Suprapubic skin (tissue), 4 donors: ENCODE measurements at regions not wholly inside any gene's neighbourhood (a gene's known extent, or its start where the extent isn't known, plus 50 kb on each side); places are given as distances from the start of the nearest gene placed in this dataset.

Experiments used
- DNase-seq, 2 donors: peaks; one replicate each; pipeline ENCODE4 v3.0.0-alpha.2; 2019; ENCODE audit warnings: low spot score in 2 of 2
- H3K27ac ChIP-seq: fragments of 200-600 bp; sonication (generic); one replicate; pipeline ENCODE4 v1.5.1; 2019
- H3K27me3 ChIP-seq: fragments of 200-600 bp; sonication (generic); one replicate; pipeline ENCODE4 v1.5.1; 2019
- H3K36me3 ChIP-seq: fragments of 200-600 bp; sonication (generic); one replicate; pipeline ENCODE4 v1.5.1; 2019
- H3K4me1 ChIP-seq: fragments of 200-600 bp; sonication (generic); one replicate; pipeline ENCODE4 v1.5.1; 2019
- H3K4me3 ChIP-seq: fragments of 200-600 bp; sonication (generic); one replicate; pipeline ENCODE4 v1.5.1; 2019; ENCODE audit warnings: mild to moderate bottlenecking
- H3K9me3 ChIP-seq: fragments of 200-600 bp; sonication (generic); one replicate; pipeline ENCODE4 v1.5.1; 2019
- CTCF ChIP-seq, 2 donors: fragments of 200-600 bp in 1 of 2; fragments of 450-650 bp in 1 of 2; sonication (generic) in 1 of 2; IDR thresholded peaks; one replicate each; pipeline ENCODE4 v1.5.1; 2016 to 2019; ENCODE audit warnings: antibody characterized with exemption in 2 of 2, mild to moderate bottlenecking in 1 of 2, moderate library complexity in 1 of 2
- EP300 ChIP-seq: sonication (generic); formaldehyde crosslinking; IDR thresholded peaks from one replicate; pipeline ENCODE4 v1.6.1; 2017; ENCODE audit warnings: antibody characterized with exemption
- POLR2A ChIP-seq, 2 donors: fragments of 450-650 bp; IDR thresholded peaks; one replicate each; pipeline ENCODE4 v1.6.1; 2017; ENCODE audit warnings: antibody characterized with exemption in 2 of 2, mild to moderate bottlenecking in 2 of 2, moderate library complexity in 2 of 2
- POLR2AphosphoS5 ChIP-seq, 3 donors: sonication (generic); formaldehyde crosslinking; IDR thresholded peaks; one replicate each; pipeline ENCODE4 v1.6.1; 2017; ENCODE audit warnings: antibody characterized with exemption in 3 of 3
- WGBS: methylation state at CpG from one replicate; pipeline ENCODE4 v1.1.5; 2018; 5-methylcytosine and 5-hydroxymethylcytosine counted together

- TF ChIP-seq CTCF (IDR thresholded peaks at IDR 0.05) (no peak), POLR2AphosphoS5 (IDR thresholded peaks at IDR 0.05) (no peak), EP300 (no peak), POLR2A (IDR thresholded peaks at IDR 0.05) (no peak)
- no peak overlapping the region for H3K4me3 ChIP-seq
- no peaks in the 10 kb centered on the region for H3K27me3 ChIP-seq
- no peaks in the 10 kb centered on the region for H3K4me1 ChIP-seq
- H3K27ac ChIP-seq: no peak overlapping the region
- no peaks in the 10 kb centered on the region for H3K9me3 ChIP-seq
- no peak for DNase-seq
- H3K36me3 ChIP-seq: no peaks in the 10 kb centered on the region
- WGBS: 96% methylated on average over 3 of the region's 3 CpGs
Observed at GRCh38 chr3:170766253-170766652, 103.7 kb downstream of the RPL22L1 start.

- Histone ChIP-seq H3K36me3 (no peaks in the 10 kb centered on the region), H3K4me3 (no peak overlapping the region), H3K27ac (peak overlapping the region; percentile 48), H3K9me3 (no peaks in the 10 kb centered on the region), H3K4me1 (no peaks in the 10 kb centered on the region), H3K27me3 (no peaks in the 10 kb centered on the region)
- TF ChIP-seq CTCF (IDR thresholded peaks at IDR 0.05) (no peak), POLR2AphosphoS5 (IDR thresholded peaks at IDR 0.05) (peak in 1 of 3 donors; percentile 80)
- peak in 1 of 2 donors; percentile 66 for DNase-seq
- 45% methylated on average over 4 of the region's 4 CpGs for WGBS
Observed at GRCh38 chr3:170765419-170766078, 104.4 kb downstream of the RPL22L1 start.

- H3K4me1 ChIP-seq: no peaks in the 10 kb centered on the region
- H3K36me3 ChIP-seq: no peaks in the 10 kb centered on the region
- TF ChIP-seq CTCF (IDR thresholded peaks at IDR 0.05): no peak
- no peak for TF ChIP-seq EP300
- TF ChIP-seq POLR2A (IDR thresholded peaks at IDR 0.05): no peak
- TF ChIP-seq POLR2AphosphoS5 (IDR thresholded peaks at IDR 0.05): no peak
- no peaks in the 10 kb centered on the region for H3K9me3 ChIP-seq
- no peaks in the 10 kb centered on the region for H3K27me3 ChIP-seq
- no peak for DNase-seq
- no peak overlapping the region for H3K4me3 ChIP-seq
- 73% methylated on average over 1 of the region's 1 CpG for WGBS
- H3K27ac ChIP-seq: no peak overlapping the region
Observed at GRCh38 chr3:170764017-170764416, 106.0 kb downstream of the RPL22L1 start.

- WGBS: 70% methylated on average over 2 of the region's 2 CpGs
- no peaks in the 10 kb centered on the region for H3K27me3 ChIP-seq
- no peak for DNase-seq
- no peak overlapping the region for H3K27ac ChIP-seq
- no peak overlapping the region for H3K4me3 ChIP-seq
- H3K9me3 ChIP-seq: no peaks in the 10 kb centered on the region
- no peaks in the 10 kb centered on the region for H3K4me1 ChIP-seq
- no peak for TF ChIP-seq CTCF (IDR thresholded peaks at IDR 0.05)
- TF ChIP-seq POLR2A (IDR thresholded peaks at IDR 0.05): no peak
- TF ChIP-seq EP300: no peak
- no peak for TF ChIP-seq POLR2AphosphoS5 (IDR thresholded peaks at IDR 0.05)
- no peaks in the 10 kb centered on the region for H3K36me3 ChIP-seq
Observed at GRCh38 chr3:170762064-170762463, 107.9 kb downstream of the RPL22L1 start.

GRCh38 chr3:170761103-170761502 lies 108.9 kb downstream of the RPL22L1 start:
- 64% methylated on average over 3 of the region's 3 CpGs for WGBS
- no peaks in the 10 kb centered on the region for H3K4me1 ChIP-seq
- no peaks in the 10 kb centered on the region for H3K27me3 ChIP-seq
- no peak for DNase-seq
- TF ChIP-seq POLR2AphosphoS5 (IDR thresholded peaks at IDR 0.05): no peak
- TF ChIP-seq CTCF (IDR thresholded peaks at IDR 0.05): no peak
- TF ChIP-seq POLR2A (IDR thresholded peaks at IDR 0.05): no peak
- no peak for TF ChIP-seq EP300
- no peak overlapping the region for H3K27ac ChIP-seq
- no peak overlapping the region for H3K4me3 ChIP-seq
- no peaks in the 10 kb centered on the region for H3K36me3 ChIP-seq
- no peaks in the 10 kb centered on the region for H3K9me3 ChIP-seq
